ENCODE measurements at regions not wholly inside any gene's neighbourhood (a gene's known extent, or its start where the extent isn't known, plus 50 kb on each side); places are given as distances from the start of the nearest gene placed in this dataset.

GRCh38 chr15:93166675-93167074 is 77.7 kb upstream of the RGMA start:
- TF ChIP-seq POLR2A (IDR thresholded peaks at IDR 0.05) (no peak), CTCF (IDR thresholded peaks at IDR 0.05) (no peak), POLR2AphosphoS5 (IDR thresholded peaks at IDR 0.05) (no peak), EP300 (IDR thresholded peaks at IDR 0.05; ENCODE audit: low read depth) (no peak)
